ENCODE measurements at regions not wholly inside any gene's neighbourhood (a gene's known extent, or its start where the extent isn't known, plus 50 kb on each side); places are given as distances from the start of the nearest gene placed in this dataset.

- TF ChIP-seq, protein P1, sequence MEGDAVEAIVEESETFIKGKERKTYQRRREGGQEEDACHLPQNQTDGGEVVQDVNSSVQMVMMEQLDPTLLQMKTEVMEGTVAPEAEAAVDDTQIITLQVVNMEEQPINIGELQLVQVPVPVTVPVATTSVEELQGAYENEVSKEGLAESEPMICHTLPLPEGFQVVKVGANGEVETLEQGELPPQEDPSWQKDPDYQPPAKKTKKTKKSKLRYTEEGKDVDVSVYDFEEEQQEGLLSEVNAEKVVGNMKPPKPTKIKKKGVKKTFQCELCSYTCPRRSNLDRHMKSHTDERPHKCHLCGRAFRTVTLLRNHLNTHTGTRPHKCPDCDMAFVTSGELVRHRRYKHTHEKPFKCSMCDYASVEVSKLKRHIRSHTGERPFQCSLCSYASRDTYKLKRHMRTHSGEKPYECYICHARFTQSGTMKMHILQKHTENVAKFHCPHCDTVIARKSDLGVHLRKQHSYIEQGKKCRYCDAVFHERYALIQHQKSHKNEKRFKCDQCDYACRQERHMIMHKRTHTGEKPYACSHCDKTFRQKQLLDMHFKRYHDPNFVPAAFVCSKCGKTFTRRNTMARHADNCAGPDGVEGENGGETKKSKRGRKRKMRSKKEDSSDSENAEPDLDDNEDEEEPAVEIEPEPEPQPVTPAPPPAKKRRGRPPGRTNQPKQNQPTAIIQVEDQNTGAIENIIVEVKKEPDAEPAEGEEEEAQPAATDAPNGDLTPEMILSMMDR (IDR thresholded peaks at IDR 0.05) = no peak
- TF ChIP-seq POLR2A (IDR thresholded peaks at IDR 0.05) = no peak
Measured at GRCh38 chr5:124292322-124292855, 454.1 kb downstream of the ZNF608 start.
